ENCODE measurements at regions not wholly inside any gene's neighbourhood (a gene's known extent, or its start where the extent isn't known, plus 50 kb on each side); places are given as distances from the start of the nearest gene placed in this dataset.
"Not testable (repeated sequence)": the region's sequence is repeated elsewhere in the genome, so short reads cannot be mapped to it uniquely, and the experiment has no call there.

- not testable (repeated sequence) for ATAC-seq (ENCODE audit: insufficient number of reproducible peaks, low FRiP score, low read depth); H3K4me3 ChIP-seq; H3K27ac ChIP-seq; H3K4me1 ChIP-seq (ENCODE audit: control insufficient read depth in 1 of 2, low read depth in 2 of 2); H3K9me3 ChIP-seq; DNase-seq (ENCODE audit: low spot score); H3K27me3 ChIP-seq (replicated peaks; ENCODE audit: insufficient read depth); H3K36me3 ChIP-seq
Measured at GRCh38 chr1:146314449-146315246, 85.8 kb upstream of the NOTCH2NLA start.

GRCh38 chr1:146310579-146310978 lies 81.8 kb upstream of the NOTCH2NLA start:
- H3K36me3 ChIP-seq: not testable (repeated sequence)

GRCh38 chr1:146309427-146309826 lies 80.6 kb upstream of the NOTCH2NLA start:
- not testable (repeated sequence) for H3K4me1 ChIP-seq (ENCODE audit: control insufficient read depth in 1 of 2, low read depth in 2 of 2); H3K27me3 ChIP-seq (replicated peaks; ENCODE audit: insufficient read depth); H3K4me3 ChIP-seq; H3K27ac ChIP-seq; DNase-seq (ENCODE audit: low spot score); H3K36me3 ChIP-seq; H3K9me3 ChIP-seq
- ATAC-seq (ENCODE audit: insufficient number of reproducible peaks, low FRiP score, low read depth): peak; percentile 75

More at GRCh38 chr1:146310579-146310978, 81.8 kb upstream of the NOTCH2NLA start:
- not testable (repeated sequence) for H3K27me3 ChIP-seq (replicated peaks; ENCODE audit: insufficient read depth); H3K4me3 ChIP-seq; H3K9me3 ChIP-seq; H3K27ac ChIP-seq; H3K4me1 ChIP-seq (ENCODE audit: control insufficient read depth in 1 of 2, low read depth in 2 of 2); ATAC-seq (ENCODE audit: insufficient number of reproducible peaks, low FRiP score, low read depth); DNase-seq (ENCODE audit: low spot score)

DNA sequence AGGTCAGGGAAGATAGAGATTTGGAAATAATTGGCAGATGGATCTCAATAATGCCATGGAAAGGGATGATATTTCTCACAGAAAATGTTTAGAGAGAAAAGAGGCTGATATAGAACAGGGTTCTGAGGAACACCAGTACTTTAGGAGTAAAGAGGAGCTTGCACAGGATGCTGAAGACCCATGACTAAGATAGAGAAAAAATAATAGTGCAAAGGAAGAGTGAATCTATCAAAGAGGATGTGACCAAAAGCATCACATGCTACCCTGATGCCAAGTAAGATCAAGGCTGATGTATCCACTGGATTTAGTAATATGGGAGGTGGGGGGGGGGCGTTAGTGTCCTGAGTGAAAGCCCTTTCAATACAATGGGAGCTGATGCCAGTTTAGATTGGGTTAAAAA lies 80.1 kb upstream of the NOTCH2NLA start:
- not testable (repeated sequence) for H3K36me3 ChIP-seq; H3K27ac ChIP-seq; H3K4me1 ChIP-seq (ENCODE audit: control insufficient read depth in 1 of 2, low read depth in 2 of 2); ATAC-seq (ENCODE audit: insufficient number of reproducible peaks, low FRiP score, low read depth); H3K4me3 ChIP-seq; H3K27me3 ChIP-seq (replicated peaks; ENCODE audit: insufficient read depth); H3K9me3 ChIP-seq
- DNase-seq (ENCODE audit: low spot score): peak; percentile 1

- not testable (repeated sequence) for H3K4me1 ChIP-seq (ENCODE audit: control insufficient read depth in 1 of 2, low read depth in 2 of 2); H3K9me3 ChIP-seq; H3K36me3 ChIP-seq; H3K4me3 ChIP-seq; DNase-seq (ENCODE audit: low spot score); ATAC-seq (ENCODE audit: insufficient number of reproducible peaks, low FRiP score, low read depth); H3K27me3 ChIP-seq (replicated peaks; ENCODE audit: insufficient read depth)
- peak overlapping the region; percentile 81 to 84 for H3K27ac ChIP-seq
Measured at GRCh38 chr1:146308152-146308551, 79.3 kb upstream of the NOTCH2NLA start.

- not testable (repeated sequence) for DNase-seq (ENCODE audit: low spot score); H3K9me3 ChIP-seq; H3K4me3 ChIP-seq; H3K27ac ChIP-seq; H3K27me3 ChIP-seq (replicated peaks; ENCODE audit: insufficient read depth); H3K4me1 ChIP-seq (ENCODE audit: control insufficient read depth in 1 of 2, low read depth in 2 of 2); H3K36me3 ChIP-seq
- ATAC-seq (ENCODE audit: insufficient number of reproducible peaks, low FRiP score, low read depth): peak; percentile 18
Measured at GRCh38 chr1:146307632-146308031, 78.8 kb upstream of the NOTCH2NLA start.

DNA sequence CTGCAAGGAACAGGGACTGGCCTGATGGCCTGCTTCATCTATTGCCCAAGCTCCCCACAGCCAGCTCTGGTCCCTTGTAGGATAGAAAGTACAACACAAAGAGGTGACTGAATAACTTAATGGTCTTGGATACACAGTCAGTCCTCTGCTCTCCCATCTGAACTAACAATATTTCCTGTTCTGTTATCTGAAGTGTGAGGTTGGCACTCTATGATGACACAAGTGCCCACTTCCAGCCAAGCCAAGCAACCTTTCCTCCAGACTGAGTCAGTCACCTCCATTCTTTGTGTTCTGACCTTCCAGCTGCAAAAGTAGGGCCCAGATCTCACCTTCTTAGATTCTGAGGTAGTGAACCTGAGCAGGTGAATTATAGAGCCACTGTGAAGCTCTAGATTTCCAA lies 77.8 kb upstream of the NOTCH2NLA start:
- DNase-seq (ENCODE audit: low spot score); ATAC-seq (ENCODE audit: insufficient number of reproducible peaks, low FRiP score, low read depth); H3K9me3 ChIP-seq; H3K4me3 ChIP-seq; H3K36me3 ChIP-seq; H3K4me1 ChIP-seq (ENCODE audit: control insufficient read depth in 1 of 2, low read depth in 2 of 2); H3K27ac ChIP-seq; H3K27me3 ChIP-seq (replicated peaks; ENCODE audit: insufficient read depth): not testable (repeated sequence)

DNA sequence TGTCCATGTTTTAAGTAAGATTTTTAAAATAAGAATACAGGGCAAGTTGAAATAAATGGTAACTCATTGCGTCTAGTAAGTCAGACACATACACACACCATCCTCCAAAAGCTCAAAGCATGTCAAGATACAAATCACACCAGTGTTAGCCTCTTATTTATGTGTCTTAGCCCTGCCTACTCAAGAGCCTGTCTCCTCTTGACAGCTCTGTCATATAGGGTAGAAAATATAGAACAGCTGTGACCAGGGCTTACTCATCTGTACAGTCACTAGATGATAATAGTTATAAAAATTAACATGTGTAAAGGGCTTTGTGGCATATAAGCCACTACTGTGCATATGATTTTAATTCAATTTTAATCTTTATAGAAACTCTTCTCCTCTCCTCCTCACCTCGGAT lies 76.6 kb upstream of the NOTCH2NLA start:
- not testable (repeated sequence) for H3K4me1 ChIP-seq (ENCODE audit: control insufficient read depth in 1 of 2, low read depth in 2 of 2); H3K36me3 ChIP-seq; H3K27me3 ChIP-seq (replicated peaks; ENCODE audit: insufficient read depth); H3K27ac ChIP-seq; ATAC-seq (ENCODE audit: insufficient number of reproducible peaks, low FRiP score, low read depth); H3K9me3 ChIP-seq; DNase-seq (ENCODE audit: low spot score); H3K4me3 ChIP-seq

DNA sequence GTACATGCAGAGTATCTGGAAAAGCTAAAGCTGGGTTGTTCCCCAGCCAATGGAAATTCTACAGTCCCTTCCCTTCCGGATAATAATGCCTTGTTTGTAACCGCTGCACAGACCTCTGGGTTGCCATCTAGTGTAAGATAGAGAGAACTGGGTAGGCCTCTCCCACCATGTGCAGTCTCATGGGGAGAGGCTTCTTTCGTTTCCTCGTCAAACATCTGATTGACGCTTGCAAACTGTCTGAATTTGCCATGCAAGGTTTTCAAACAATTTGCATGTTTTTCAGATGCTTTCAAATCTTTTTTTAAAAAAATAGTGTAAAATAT lies 69.7 kb upstream of the NOTCH2NLA start:
- H3K4me1 ChIP-seq (ENCODE audit: control insufficient read depth in 1 of 2, low read depth in 2 of 2); H3K4me3 ChIP-seq; DNase-seq (ENCODE audit: low spot score); H3K9me3 ChIP-seq; H3K36me3 ChIP-seq; H3K27ac ChIP-seq; H3K27me3 ChIP-seq (replicated peaks; ENCODE audit: insufficient read depth): not testable (repeated sequence)
- ATAC-seq (ENCODE audit: insufficient number of reproducible peaks, low FRiP score, low read depth): peak; percentile 84

- not testable (repeated sequence) for H3K4me1 ChIP-seq (ENCODE audit: control insufficient read depth in 1 of 2, low read depth in 2 of 2); H3K27me3 ChIP-seq (replicated peaks; ENCODE audit: insufficient read depth); H3K27ac ChIP-seq; H3K4me3 ChIP-seq; DNase-seq (ENCODE audit: low spot score); H3K9me3 ChIP-seq; H3K36me3 ChIP-seq
- ATAC-seq (ENCODE audit: insufficient number of reproducible peaks, low FRiP score, low read depth): peak; percentile 80
Measured at GRCh38 chr1:146297781-146298574, 69.2 kb upstream of the NOTCH2NLA start.

DNA sequence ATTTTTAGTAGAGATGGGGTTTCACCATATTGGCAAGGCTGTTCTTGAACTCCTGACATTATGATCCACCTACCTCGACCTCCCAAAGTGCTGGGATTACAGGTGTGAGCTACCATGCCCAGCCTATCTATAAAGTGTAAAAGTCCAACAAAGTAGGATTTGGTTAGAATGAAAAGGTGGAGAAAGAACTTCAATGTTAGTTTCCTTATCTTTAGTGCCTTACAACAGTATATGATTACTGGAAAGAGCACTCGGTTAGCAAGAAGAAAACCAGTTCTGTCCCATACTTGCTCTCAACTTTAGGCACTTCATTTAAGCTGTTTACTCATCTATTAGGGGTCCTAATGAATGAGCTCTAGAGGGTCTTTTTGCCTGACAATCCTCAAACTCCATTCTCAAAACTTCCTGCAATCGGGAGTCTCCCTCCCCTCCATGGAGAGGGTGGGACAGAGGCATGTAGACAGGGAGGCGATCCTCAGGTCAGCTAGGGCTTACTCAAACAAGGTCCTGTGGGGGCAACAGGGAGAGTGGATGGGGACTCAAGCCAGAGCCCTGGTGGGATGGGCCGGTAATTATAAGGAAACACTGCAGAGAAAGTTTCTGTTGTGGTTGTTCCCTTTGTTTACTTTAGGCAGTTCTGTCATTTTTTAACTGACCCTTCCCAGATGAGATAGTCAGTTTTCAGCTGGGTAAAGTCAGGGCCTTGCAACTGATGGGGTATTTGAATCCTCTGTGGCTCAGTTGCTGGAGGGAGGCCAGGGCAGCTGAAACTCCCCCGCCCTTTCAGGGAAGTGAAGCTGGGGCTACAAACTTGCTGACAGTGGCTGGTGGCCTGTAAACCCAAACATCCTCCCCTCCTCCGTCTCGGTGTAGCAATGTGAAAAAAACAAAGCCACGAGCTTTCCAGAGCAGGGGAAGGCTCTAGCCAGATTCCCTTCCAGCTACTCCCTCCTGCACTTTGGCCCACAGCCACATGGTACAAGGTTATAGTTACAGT lies 64.4 kb upstream of the NOTCH2NLA start:
- not testable (repeated sequence) for ATAC-seq (ENCODE audit: insufficient number of reproducible peaks, low FRiP score, low read depth); DNase-seq (ENCODE audit: low spot score); H3K27me3 ChIP-seq (replicated peaks; ENCODE audit: insufficient read depth); H3K27ac ChIP-seq; H3K36me3 ChIP-seq; H3K4me1 ChIP-seq (ENCODE audit: control insufficient read depth in 1 of 2, low read depth in 2 of 2); H3K9me3 ChIP-seq; H3K4me3 ChIP-seq

- ATAC-seq (ENCODE audit: insufficient number of reproducible peaks, low FRiP score, low read depth); H3K27me3 ChIP-seq (replicated peaks; ENCODE audit: insufficient read depth); DNase-seq (ENCODE audit: low spot score); H3K36me3 ChIP-seq; H3K9me3 ChIP-seq; H3K27ac ChIP-seq; H3K4me1 ChIP-seq (ENCODE audit: control insufficient read depth in 1 of 2, low read depth in 2 of 2); H3K4me3 ChIP-seq: not testable (repeated sequence)
Measured at GRCh38 chr1:146292424-146292823, 63.6 kb upstream of the NOTCH2NLA start.

Data from thoracic aorta (tissue), 2 donors.